ENCODE measurements at regions not wholly inside any gene's neighbourhood (a gene's known extent, or its start where the extent isn't known, plus 50 kb on each side); places are given as distances from the start of the nearest gene placed in this dataset.
"Not testable (repeated sequence)": the region's sequence is repeated elsewhere in the genome, so short reads cannot be mapped to it uniquely, and the experiment has no call there.

DNA sequence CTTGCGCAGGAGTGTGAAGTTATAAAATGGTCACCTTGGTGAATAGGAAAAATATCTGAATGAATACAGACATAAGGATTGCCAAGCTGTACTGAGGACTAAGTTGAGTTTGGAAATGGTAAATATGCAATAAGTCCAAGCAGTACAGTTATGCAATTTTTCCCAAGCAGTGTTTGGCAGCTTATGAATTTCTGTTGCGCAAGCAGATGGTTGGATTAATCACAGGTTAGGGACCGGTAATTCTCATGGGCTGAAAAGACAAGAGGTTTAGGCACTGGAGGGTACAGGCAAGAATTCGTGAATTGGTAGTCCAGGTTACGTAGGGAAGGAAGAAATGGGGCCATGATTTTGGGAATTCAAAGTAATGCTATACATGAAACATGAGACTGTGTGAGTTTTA lies 210.3 kb downstream of the RAP2B start:
- DNase-seq (no peak), ATAC-seq (peak; percentile 86 to 91)
- no peak overlapping the region for H3K27ac ChIP-seq

DNA sequence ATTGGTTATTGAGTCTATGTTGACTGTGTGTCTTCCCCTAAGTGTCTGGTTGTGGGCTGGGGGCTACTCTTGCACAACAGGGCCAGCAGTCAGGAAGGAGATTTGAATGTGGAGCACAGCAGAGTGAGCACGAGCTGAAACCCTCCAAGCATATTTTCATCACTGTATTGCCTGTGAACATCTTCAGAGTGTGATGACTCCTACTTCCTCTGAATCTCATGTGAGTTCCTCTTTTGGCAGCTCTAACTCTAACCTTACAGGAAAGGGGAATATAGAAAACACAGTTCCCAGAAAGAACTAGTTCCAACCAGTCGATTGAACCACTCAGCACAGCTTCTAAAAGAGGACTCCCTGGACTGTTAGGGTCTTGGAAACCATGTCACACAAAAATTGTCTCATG lies 211.6 kb downstream of the RAP2B start:
- peak; percentile 44 for DNase-seq
- TF ChIP-seq, protein P1, sequence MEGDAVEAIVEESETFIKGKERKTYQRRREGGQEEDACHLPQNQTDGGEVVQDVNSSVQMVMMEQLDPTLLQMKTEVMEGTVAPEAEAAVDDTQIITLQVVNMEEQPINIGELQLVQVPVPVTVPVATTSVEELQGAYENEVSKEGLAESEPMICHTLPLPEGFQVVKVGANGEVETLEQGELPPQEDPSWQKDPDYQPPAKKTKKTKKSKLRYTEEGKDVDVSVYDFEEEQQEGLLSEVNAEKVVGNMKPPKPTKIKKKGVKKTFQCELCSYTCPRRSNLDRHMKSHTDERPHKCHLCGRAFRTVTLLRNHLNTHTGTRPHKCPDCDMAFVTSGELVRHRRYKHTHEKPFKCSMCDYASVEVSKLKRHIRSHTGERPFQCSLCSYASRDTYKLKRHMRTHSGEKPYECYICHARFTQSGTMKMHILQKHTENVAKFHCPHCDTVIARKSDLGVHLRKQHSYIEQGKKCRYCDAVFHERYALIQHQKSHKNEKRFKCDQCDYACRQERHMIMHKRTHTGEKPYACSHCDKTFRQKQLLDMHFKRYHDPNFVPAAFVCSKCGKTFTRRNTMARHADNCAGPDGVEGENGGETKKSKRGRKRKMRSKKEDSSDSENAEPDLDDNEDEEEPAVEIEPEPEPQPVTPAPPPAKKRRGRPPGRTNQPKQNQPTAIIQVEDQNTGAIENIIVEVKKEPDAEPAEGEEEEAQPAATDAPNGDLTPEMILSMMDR (IDR thresholded peaks at IDR 0.05), result no peak
- H3K4me3 ChIP-seq, result no peak overlapping the region

More for the DNA sequence above, 210.3 kb downstream of the RAP2B start:
- Histone ChIP-seq H3K4me1 (peaks cover 8% of the 10 kb centered on the region), H3K36me3 (no peaks in the 10 kb centered on the region), H3K4me3 (no peak overlapping the region), H3K27me3 (ENCODE audit: low read depth) (no peaks in the 10 kb centered on the region), H3K9me3 (no peaks in the 10 kb centered on the region)
- intact Hi-C loops (cut with DNase I), result no loop called here
- TF ChIP-seq, protein P1 (IDR thresholded peaks at IDR 0.05), result no peak

DNA sequence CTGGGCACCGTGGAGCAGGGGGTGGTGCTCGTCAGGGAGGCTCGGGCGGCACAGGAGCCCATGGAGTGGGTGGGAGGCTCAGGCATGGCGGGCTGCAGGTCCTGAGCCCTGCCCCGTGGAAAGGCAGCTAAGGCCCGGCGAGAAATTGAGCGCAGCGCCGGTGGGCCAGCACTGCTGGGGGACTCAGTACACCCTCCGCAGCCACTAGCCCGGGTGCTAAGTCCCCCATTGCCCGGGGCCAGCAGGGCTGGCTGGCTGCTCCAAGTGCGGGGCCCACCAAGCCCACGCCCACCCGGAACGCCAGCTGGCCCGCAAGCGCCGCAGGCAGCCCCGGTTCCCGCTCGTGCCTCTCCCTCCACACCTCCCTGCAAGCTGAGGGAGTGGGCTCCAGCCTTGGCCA lies 216.3 kb downstream of the RAP2B start:
- H3K36me3 ChIP-seq; H3K27me3 ChIP-seq (ENCODE audit: low read depth); DNase-seq: not testable (repeated sequence)

More for the DNA sequence above, 211.6 kb downstream of the RAP2B start:
- H3K27me3 ChIP-seq (ENCODE audit: low read depth), result no peaks in the 10 kb centered on the region
- intact Hi-C loops (cut with DNase I), result no loop called here
- ATAC-seq, result peak; percentile 66 to 74
- H3K4me1 ChIP-seq, result peaks cover 8% of the 10 kb centered on the region
- H3K27ac ChIP-seq, result no peak overlapping the region
- H3K36me3 ChIP-seq, result no peaks in the 10 kb centered on the region
- no peaks in the 10 kb centered on the region for H3K9me3 ChIP-seq

DNA sequence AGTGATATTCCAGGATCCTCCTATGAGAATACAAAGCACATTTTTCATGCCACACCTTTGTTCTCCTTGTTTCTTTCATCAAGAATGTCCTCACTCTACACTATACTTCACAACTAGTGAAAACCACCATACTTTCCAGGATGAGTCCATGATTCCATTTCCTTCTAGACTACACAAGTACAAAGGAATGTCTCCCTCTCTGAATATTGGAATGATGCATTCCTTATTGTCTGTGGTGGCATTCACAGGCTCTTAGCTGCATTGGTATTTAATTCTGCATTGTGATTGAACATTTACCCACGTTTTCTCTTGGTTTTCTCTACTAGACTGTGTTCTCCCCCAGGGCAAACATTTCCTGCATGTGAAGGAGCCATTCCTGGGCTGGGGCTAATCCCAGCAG lies 217.5 kb downstream of the RAP2B start:
- no peak overlapping the region for H3K4me3 ChIP-seq
- TF ChIP-seq, protein P1 (IDR thresholded peaks at IDR 0.05), result no peak
- H3K36me3 ChIP-seq, result no peaks in the 10 kb centered on the region
- no peaks in the 10 kb centered on the region for H3K27me3 ChIP-seq (ENCODE audit: low read depth)
- ATAC-seq (no peak), DNase-seq (no peak)
- H3K9me3 ChIP-seq, result no peaks in the 10 kb centered on the region
- H3K4me1 ChIP-seq, result no peaks in the 10 kb centered on the region
- H3K27ac ChIP-seq, result no peak overlapping the region
- intact Hi-C loops (cut with DNase I), result no loop called here

More for the DNA sequence above, 216.3 kb downstream of the RAP2B start:
- intact Hi-C loops (cut with DNase I); H3K9me3 ChIP-seq; H3K4me1 ChIP-seq; ATAC-seq; H3K27ac ChIP-seq; H3K4me3 ChIP-seq: not testable (repeated sequence)

DNA sequence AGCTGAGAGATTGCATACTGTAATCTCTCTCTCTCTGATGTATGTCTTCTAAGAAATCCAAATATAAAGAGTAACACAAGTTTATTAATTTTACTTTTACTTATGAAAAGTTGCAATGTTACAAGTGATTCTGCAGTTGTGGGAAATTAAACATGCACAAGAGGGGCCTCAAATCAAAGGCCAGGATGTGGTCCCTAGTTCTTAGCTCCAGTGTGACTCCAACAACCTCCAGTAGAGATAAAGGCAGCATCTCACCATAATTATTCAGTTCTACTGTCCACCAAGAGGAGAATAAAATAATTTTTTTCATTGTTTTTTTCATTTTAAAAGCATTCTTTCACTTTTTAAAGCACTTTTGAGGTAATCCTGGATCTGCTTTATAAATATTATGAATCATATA lies 223.3 kb downstream of the RAP2B start:
- intact Hi-C loops (cut with DNase I), result no loop called here
- Histone ChIP-seq H3K27me3 (ENCODE audit: low read depth) (no peaks in the 10 kb centered on the region), H3K36me3 (no peaks in the 10 kb centered on the region), H3K9me3 (no peaks in the 10 kb centered on the region), H3K4me3 (no peak overlapping the region), H3K4me1 (no peaks in the 10 kb centered on the region), H3K27ac (no peak overlapping the region)
- ATAC-seq, result no peak
- DNase-seq, result no peak
- TF ChIP-seq, protein P1 (IDR thresholded peaks at IDR 0.05), result no peak

DNA sequence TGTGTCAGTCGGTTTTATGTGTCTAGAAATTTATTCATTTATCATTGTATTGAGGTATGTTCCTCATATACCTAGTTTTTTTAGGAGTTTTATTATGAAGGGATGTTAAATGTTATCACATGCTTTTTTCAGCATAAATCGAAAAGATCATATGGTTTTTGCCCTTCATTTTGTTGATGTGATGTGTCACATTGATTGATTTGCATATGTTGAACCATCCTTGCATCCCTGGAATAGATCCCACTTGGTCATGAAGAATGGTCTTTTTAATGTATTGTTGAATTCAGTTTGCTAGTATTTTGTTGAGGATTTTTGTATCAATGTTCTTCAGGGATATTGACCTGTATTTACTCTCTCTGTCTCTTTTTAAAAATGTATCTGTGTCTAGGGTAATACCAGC lies 230.3 kb downstream of the RAP2B start:
- intact Hi-C loops (cut with DNase I), result no loop called here
- ATAC-seq (no peak), DNase-seq (no peak)
- TF ChIP-seq, protein P1 (IDR thresholded peaks at IDR 0.05), result no peak
- Histone ChIP-seq H3K27ac (no peak overlapping the region), H3K4me1 (no peaks in the 10 kb centered on the region), H3K36me3 (no peaks in the 10 kb centered on the region), H3K4me3 (no peak overlapping the region), H3K27me3 (ENCODE audit: low read depth) (no peaks in the 10 kb centered on the region), H3K9me3 (peaks cover 10% of the 10 kb centered on the region)
